Thymus (tissue), 11 donors: ENCODE measurements at regions not wholly inside any gene's neighbourhood (a gene's known extent, or its start where the extent isn't known, plus 50 kb on each side); places are given as distances from the start of the nearest gene placed in this dataset.

Source experiments
- DNase-seq, 9 donors: peaks; one replicate each; pipeline ENCODE4 v3.0.0-alpha.2; 2013; ENCODE audit warnings: low spot score in 9 of 9, low read depth in 6 of 9, missing footprints in 1 of 9
- H3K27ac ChIP-seq, 2 donors: one replicate each; pipeline ENCODE4 v1.5.1; 2013; ENCODE audit warnings: control low read depth in 1 of 2, low read depth in 1 of 2, low read length in 1 of 2, mild to moderate bottlenecking in 1 of 2, moderate library complexity in 1 of 2
- H3K27me3 ChIP-seq, 2 donors: one replicate each; pipeline ENCODE4 v1.5.1; 2013; ENCODE audit warnings: low read length in 1 of 2; ENCODE audit not compliant: control insufficient read depth in 2 of 2, insufficient read depth in 1 of 2
- H3K36me3 ChIP-seq, 2 donors: one replicate each; pipeline ENCODE4 v1.5.1; 2013; ENCODE audit warnings: low read length in 1 of 2, mild to moderate bottlenecking in 1 of 2, moderate library complexity in 1 of 2; ENCODE audit not compliant: control insufficient read depth in 2 of 2, insufficient read depth in 2 of 2
- H3K4me1 ChIP-seq, 2 donors: one replicate each; pipeline ENCODE4 v1.5.1; 2013; ENCODE audit warnings: low read length in 2 of 2; ENCODE audit not compliant: control insufficient read depth in 2 of 2, insufficient read depth in 2 of 2
- H3K4me3 ChIP-seq, 2 donors: one replicate each; pipeline ENCODE4 v1.5.1; 2013; ENCODE audit warnings: low read length in 2 of 2, control low read depth in 1 of 2, mild to moderate bottlenecking in 1 of 2
- H3K9me3 ChIP-seq, 2 donors: one replicate each; pipeline ENCODE4 v1.5.1; 2013; ENCODE audit warnings: low read length in 1 of 2, mild to moderate bottlenecking in 1 of 2; ENCODE audit not compliant: control insufficient read depth in 2 of 2, insufficient read depth in 1 of 2
- WGBS: extraction: QIAGEN DNeasy Blood & Tissue Kit; methylation state at CpG from one replicate; pipeline ENCODE4 v1.1.7; 2013; 5-methylcytosine and 5-hydroxymethylcytosine counted together
- donor health status: healthy.

DNA sequence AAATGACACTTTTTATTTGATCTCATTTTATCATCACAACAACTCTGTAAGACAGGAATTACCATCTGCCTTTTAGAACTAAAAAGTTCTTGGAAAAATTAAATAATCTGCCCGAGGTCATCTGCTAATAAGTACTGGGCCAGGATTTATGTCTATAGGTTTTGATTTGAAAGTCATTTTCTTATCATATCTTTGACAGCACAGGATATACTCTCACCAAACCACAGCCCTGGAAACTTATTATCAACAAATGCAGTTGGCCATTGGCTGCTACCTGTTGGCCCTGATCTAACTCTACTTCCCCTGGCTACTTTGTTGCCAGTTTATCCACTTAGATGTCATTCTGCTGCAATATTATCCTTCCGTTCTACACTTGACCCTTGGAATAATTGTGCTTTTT, 354.6 kb downstream of the RAD51AP2 start:
- H3K4me1 ChIP-seq: no peaks in the 10 kb centered on the region
- H3K4me3 ChIP-seq: no peak overlapping the region
- H3K27me3 ChIP-seq: no peaks in the 10 kb centered on the region
- H3K36me3 ChIP-seq: no peaks in the 10 kb centered on the region
- no peak overlapping the region for H3K27ac ChIP-seq
- no peak for DNase-seq
- H3K9me3 ChIP-seq: no peaks in the 10 kb centered on the region
- WGBS: 66% methylated on average over 2 of the region's 2 CpGs

DNA sequence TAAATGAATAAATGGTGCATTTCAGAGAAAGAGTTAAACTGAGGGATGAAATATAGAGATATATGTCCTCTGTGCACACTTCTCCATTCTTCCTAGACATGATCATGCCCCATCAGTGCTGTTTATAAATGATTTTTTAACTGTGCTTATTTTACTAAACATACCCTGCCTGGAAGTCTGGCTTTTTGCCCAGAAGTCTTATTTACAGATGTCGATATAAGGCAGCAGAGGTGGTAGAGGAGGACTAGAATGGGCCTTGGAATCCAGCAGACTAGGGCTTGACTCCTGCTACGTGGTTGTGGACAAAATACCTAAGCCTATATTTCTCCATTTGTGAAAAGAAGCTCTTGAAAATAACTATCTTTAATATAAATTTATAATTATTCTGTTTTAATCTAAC, 355.5 kb downstream of the RAD51AP2 start:
- Histone ChIP-seq H3K36me3 (no peaks in the 10 kb centered on the region), H3K4me3 (no peak overlapping the region), H3K27me3 (no peaks in the 10 kb centered on the region), H3K9me3 (no peaks in the 10 kb centered on the region), H3K4me1 (no peaks in the 10 kb centered on the region), H3K27ac (no peak overlapping the region)
- WGBS: 83% methylated on average over 2 of the region's 2 CpGs
- no peak for DNase-seq

DNA sequence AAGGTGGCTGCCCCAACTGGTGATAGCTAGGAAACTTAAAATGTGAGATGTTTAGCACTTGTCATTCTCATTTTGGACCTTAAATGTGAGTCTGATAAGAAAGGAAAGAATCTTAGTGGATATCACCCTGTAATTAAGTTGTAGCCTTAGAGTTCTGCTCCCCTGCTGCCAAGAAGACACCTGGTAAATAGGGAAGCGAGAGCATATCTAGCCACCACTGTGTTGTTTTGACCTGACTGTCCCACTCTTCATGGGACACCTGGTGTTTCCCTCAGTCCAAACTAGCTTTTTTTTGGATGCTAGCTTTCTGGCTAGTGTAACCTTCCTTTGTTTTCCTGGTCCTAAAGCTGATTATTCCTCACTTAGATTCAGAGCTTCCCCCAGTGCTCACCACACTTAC, 357.6 kb downstream of the RAD51AP2 start:
- Histone ChIP-seq H3K9me3 (no peaks in the 10 kb centered on the region), H3K27ac (no peak overlapping the region), H3K36me3 (no peaks in the 10 kb centered on the region), H3K27me3 (no peaks in the 10 kb centered on the region), H3K4me3 (no peak overlapping the region), H3K4me1 (no peaks in the 10 kb centered on the region)
- WGBS: 97% methylated on average over 1 of the region's 1 CpG
- no peak for DNase-seq

DNA sequence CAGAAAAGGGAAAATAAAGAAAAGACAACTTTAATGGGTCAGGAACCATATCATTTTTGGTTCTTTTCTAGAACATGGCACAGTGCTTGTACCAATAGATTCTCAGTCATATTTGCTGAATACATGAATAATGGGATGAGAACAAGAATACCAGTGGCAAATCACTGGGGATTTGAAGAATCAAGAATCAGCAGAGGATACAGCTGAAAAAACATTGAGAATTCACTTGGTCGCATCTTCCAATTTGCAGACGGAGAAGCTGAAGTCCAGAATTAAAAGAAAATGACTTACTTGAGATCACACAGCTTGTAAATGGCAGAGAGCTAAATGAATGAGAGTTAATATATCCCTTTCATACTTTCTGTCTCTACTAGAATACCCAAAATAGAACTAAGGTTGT, 362.2 kb downstream of the RAD51AP2 start:
- H3K36me3 ChIP-seq: no peaks in the 10 kb centered on the region
- no peak for DNase-seq
- H3K4me3 ChIP-seq: no peak overlapping the region
- no peaks in the 10 kb centered on the region for H3K9me3 ChIP-seq
- no peak overlapping the region for H3K27ac ChIP-seq
- H3K27me3 ChIP-seq: no peaks in the 10 kb centered on the region
- 97% methylated on average over 2 of the region's 2 CpGs for WGBS
- H3K4me1 ChIP-seq: no peaks in the 10 kb centered on the region

DNA sequence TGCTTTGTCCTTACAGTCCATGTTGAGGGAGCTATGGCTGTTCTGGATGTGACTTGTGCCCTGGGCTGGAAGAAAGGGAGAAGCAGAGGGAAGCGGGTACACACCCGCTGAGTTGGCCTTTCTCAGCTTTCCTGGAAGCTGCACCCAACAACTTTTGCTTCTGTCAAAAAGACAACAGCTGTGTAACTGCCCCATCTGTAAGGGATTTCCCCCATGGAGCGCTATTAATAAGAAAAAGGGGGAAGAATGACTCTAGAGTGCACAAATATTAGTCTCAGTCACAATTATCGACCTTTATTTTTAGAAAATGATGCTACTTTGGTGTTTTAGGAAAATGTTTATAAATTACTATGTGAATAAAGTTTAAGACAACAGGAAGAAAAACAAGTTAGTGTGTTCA, 368.3 kb downstream of the RAD51AP2 start:
- Histone ChIP-seq H3K36me3 (no peaks in the 10 kb centered on the region), H3K4me1 (no peaks in the 10 kb centered on the region), H3K9me3 (no peaks in the 10 kb centered on the region), H3K27me3 (no peaks in the 10 kb centered on the region), H3K27ac (no peak overlapping the region), H3K4me3 (no peak overlapping the region)
- no peak for DNase-seq
- 91% methylated on average over 4 of the region's 4 CpGs for WGBS

DNA sequence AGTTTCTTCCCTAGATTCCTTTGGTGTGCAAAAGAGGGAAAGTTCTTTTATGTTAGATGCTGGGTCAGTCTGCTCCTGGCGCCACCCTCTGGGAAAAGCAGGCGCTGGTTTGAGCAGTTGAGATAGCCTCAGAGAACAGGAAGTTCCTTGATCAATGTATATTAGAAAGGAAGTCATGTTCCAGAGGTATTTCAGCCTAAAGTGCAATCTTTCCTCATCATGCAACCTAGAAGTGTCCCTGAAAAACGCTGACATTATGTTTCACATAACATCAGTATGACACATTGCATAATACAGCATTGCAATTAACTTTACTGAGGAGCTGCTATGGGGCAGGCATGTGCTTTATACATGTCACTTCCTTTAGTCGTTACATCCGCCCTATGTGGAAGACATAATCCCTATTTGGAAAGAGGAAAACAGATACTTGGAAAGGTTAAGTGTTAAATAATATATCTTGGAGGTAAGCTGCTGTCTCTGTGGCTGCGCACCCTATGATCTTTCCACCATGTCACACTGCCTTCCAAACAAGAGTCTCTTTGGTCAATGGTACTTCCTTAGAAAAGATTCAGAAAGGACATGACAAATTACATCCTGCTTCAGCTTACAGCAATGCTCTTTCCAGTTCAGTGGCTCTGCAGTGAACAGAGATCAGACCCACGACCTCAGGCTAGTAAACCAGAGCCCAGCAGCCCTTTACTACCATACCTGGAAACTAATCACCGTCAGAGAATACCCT, 369.7 kb downstream of the RAD51AP2 start:
- no peaks in the 10 kb centered on the region for H3K27me3 ChIP-seq
- no peaks in the 10 kb centered on the region for H3K9me3 ChIP-seq
- H3K36me3 ChIP-seq: no peaks in the 10 kb centered on the region
- H3K4me3 ChIP-seq: no peak overlapping the region
- H3K4me1 ChIP-seq: no peaks in the 10 kb centered on the region
- no peak overlapping the region for H3K27ac ChIP-seq
- 69% methylated on average over 8 of the region's 8 CpGs for WGBS
- no peak for DNase-seq

DNA sequence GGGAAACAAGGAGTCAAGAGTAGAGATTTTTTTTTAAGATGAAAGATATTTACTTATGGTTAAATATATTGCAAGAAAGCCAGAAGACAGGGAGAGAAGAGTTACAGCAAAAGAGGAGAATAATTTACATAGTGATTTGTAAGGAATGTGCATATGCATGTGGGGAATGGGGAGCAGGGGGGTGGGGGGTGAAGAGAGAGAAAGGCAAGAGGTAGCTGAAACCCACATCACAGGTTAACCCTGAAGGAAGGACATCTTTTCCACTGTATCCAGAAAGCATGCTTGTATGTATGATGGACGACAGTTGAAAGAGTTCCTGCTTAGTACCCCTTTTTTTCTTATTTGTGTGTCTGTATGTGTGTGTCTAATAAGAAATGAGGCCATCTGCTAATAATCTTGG, 371.9 kb downstream of the RAD51AP2 start:
- no peak for DNase-seq
- 85% methylated on average over 1 of the region's 1 CpG for WGBS
- no peaks in the 10 kb centered on the region for H3K9me3 ChIP-seq

DNA sequence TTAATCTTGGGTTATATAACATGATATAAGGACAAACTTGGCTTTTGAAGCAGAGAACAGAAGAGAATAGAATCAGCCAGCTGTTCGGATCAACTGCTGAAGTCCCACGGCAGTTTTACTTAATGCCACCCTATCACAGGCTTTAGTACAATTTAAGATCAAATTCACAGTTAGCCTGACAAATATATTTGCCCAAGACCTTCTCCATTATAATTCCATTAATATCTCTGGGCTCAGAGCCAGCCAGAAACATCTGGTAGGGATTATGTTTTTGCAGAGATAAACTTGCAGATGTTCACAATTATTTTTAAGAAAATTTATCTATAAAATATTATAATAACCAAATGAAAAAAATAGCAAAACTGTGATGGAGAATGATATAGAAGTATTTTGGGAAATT, 381.4 kb downstream of the RAD51AP2 start:
- Histone ChIP-seq H3K27ac (no peak overlapping the region), H3K9me3 (no peaks in the 10 kb centered on the region), H3K36me3 (no peaks in the 10 kb centered on the region), H3K4me1 (no peaks in the 10 kb centered on the region), H3K27me3 (no peaks in the 10 kb centered on the region), H3K4me3 (no peak overlapping the region)
- 96% methylated on average over 2 of the region's 2 CpGs for WGBS
- DNase-seq: no peak

More for the DNA sequence above, 371.9 kb downstream of the RAD51AP2 start:
- Histone ChIP-seq H3K27me3 (no peaks in the 10 kb centered on the region), H3K36me3 (no peaks in the 10 kb centered on the region), H3K4me1 (no peaks in the 10 kb centered on the region), H3K27ac (no peak overlapping the region), H3K4me3 (no peak overlapping the region)

DNA sequence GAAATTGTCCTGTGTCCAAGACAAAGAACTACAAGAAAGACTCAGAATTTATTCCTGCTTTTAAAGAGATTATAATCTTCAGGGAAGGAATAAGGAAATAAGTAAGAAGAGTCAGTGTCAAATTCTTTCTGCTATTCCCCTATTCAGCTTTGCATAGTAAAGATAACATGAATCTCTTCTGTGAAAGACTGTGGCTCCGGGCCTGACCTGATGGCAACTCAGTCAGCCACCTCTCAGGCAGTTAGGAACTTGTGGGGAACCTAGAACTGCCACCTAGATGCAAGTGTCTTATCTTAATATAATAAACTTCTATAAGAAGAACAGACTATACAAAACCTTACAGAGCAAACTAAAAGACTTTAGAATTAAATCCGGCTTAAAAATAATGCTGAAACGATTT, 382.0 kb downstream of the RAD51AP2 start:
- no peaks in the 10 kb centered on the region for H3K4me1 ChIP-seq
- no peaks in the 10 kb centered on the region for H3K27me3 ChIP-seq
- no peaks in the 10 kb centered on the region for H3K9me3 ChIP-seq
- WGBS: 64% methylated on average over 3 of the region's 3 CpGs
- DNase-seq: no peak
- no peak overlapping the region for H3K27ac ChIP-seq
- no peaks in the 10 kb centered on the region for H3K36me3 ChIP-seq
- no peak overlapping the region for H3K4me3 ChIP-seq
